ENCODE measurements at regions not wholly inside any gene's neighbourhood (a gene's known extent, or its start where the extent isn't known, plus 50 kb on each side); places are given as distances from the start of the nearest gene placed in this dataset.

DNA sequence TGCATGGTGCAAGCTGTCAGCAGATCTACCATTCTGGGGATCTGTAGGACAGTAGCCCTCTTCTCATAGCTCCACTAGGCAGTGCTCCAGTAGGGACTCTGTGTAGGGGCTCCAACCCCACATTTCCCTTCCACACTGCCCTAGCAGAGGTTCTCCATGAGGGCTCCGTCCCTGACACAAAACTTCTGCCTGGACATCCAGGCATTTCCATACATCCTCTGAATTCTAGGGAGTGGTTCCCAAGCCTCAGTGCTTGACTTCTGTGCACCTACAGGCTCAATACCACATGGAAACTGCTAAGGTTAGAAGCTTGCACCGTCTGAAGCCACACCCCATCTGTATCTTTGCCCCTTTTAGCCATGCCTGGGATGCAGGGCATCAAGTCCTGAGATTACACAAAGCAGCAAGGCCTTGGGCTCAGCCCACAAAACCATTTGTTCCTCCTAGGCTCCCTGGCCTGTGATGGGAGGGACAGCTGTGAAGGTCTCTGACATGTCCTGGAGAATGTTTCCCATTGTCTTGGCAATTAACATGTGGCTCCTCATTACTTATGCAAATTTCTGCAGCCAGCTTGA is 117.0 kb upstream of the NFIA start:
- no peak overlapping the region for H3K27ac Mint-ChIP-seq
- peaks cover 52% of the 10 kb centered on the region for H3K9me3 Mint-ChIP-seq
- H3K4me3 ChIP-seq (ENCODE audit: low read length), result peak overlapping the region; percentile 57
- peaks cover 5% of the 10 kb centered on the region for H3K4me1 Mint-ChIP-seq
- H3K27me3 Mint-ChIP-seq (ENCODE audit: insufficient read depth), result peaks cover 4% of the 10 kb centered on the region
- no peak overlapping the region for H3K9ac ChIP-seq (ENCODE audit: extremely low read depth, low read length, poor library complexity, severe bottlenecking)
- H3K9me3 ChIP-seq (ENCODE audit: control insufficient read depth, low read length), result peaks cover 27% of the 10 kb centered on the region
- no peak overlapping the region for H3K4me3 Mint-ChIP-seq
- H3K27ac ChIP-seq (ENCODE audit: low read depth, low read length), result no peak overlapping the region
- no peaks in the 10 kb centered on the region for H3K4me1 ChIP-seq (ENCODE audit: control insufficient read depth, insufficient read depth, low read length)
- no peak for DNase-seq
- 80% methylated on average over 2 of the region's 2 CpGs; no CpG with 5 or more reads in 1 of the 2 experiments for WGBS, 2 experiments (ENCODE audit: insufficient coverage in 1 of 2, insufficient read length in 1 of 2)
- H3K36me3 Mint-ChIP-seq (ENCODE audit: low read depth), result peaks cover 12% of the 10 kb centered on the region
- no peak for TF ChIP-seq CTCF (conservative IDR thresholded peaks at IDR 0.05)
- peaks cover 4% of the 10 kb centered on the region for H3K27me3 ChIP-seq (ENCODE audit: control insufficient read depth, insufficient read depth, low read length, poor library complexity, severe bottlenecking)
- H3K36me3 ChIP-seq (ENCODE audit: control insufficient read depth, insufficient read depth, low read length), result no peaks in the 10 kb centered on the region

DNA sequence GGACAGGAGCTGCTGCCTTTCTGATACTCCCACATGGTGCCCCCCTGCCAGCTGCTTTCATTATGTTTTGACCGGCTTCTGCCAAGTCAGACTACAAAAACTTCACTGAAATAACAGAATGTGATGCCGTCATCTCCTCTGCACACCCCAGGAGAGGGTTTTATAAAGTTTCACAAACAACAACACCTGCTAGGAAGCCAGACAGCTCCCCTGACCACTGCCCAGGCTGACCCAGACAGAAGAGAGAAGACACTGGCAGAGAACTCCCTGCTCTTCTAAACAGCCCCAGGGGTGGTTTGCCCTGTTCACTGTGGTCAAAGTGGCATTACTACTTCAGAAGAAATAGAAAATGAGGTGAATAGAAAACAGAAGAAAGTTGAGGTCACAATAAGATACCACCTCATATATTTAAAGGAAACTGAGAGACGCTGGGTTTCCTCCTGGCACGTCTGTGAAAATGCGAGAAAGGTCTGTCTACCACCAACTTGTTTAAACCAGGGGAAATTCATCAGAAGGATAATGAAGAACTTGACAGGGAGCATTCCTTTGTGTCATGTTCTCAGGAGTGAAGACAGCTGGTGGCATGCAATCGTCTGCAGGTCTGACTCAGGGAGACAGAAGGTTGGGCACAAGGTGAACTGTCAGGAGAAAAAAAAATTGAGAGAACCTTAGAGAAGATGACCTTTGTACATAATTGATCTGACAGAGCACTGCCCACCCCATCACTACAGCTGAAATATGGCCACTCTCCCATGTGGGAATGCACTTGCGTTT is 119.0 kb upstream of the NFIA start:
- Histone ChIP-seq H3K9me3 (ENCODE audit: control insufficient read depth, low read length) (peaks cover 27% of the 10 kb centered on the region), H3K9ac (ENCODE audit: extremely low read depth, low read length, poor library complexity, severe bottlenecking) (no peak overlapping the region), H3K27me3 (ENCODE audit: control insufficient read depth, insufficient read depth, low read length, poor library complexity, severe bottlenecking) (peaks cover 15% of the 10 kb centered on the region), H3K4me1 (ENCODE audit: control insufficient read depth, insufficient read depth, low read length) (no peaks in the 10 kb centered on the region), H3K36me3 (ENCODE audit: control insufficient read depth, insufficient read depth, low read length) (no peaks in the 10 kb centered on the region), H3K4me3 (ENCODE audit: low read length) (no peak overlapping the region), H3K27ac (ENCODE audit: low read depth, low read length) (peak overlapping the region; percentile 16)
- Mint-ChIP-seq H3K9me3 (peaks cover 52% of the 10 kb centered on the region), H3K27me3 (ENCODE audit: insufficient read depth) (peaks cover 9% of the 10 kb centered on the region), H3K4me1 (peaks cover 2% of the 10 kb centered on the region), H3K36me3 (ENCODE audit: low read depth) (peaks cover 12% of the 10 kb centered on the region), H3K4me3 (no peak overlapping the region), H3K27ac (no peak overlapping the region)
- 73 to 89% methylated on average over 7 of the region's 7 CpGs for whole genome bisulfite sequencing, 2 experiments (ENCODE audit: insufficient coverage in 1 of 2, insufficient read length in 1 of 2)
- no peak for TF ChIP-seq CTCF (conservative IDR thresholded peaks at IDR 0.05)
- DNase-seq, result no peak

- Mint-ChIP-seq H3K9me3 (peaks cover 31% of the 10 kb centered on the region), H3K36me3 (ENCODE audit: low read depth) (peaks cover 6% of the 10 kb centered on the region), H3K27me3 (ENCODE audit: insufficient read depth) (peaks cover 5% of the 10 kb centered on the region), H3K4me1 (peaks cover 2% of the 10 kb centered on the region), H3K27ac (no peak overlapping the region), H3K4me3 (no peak overlapping the region)
- peaks cover 15% of the 10 kb centered on the region for H3K27me3 ChIP-seq (ENCODE audit: control insufficient read depth, insufficient read depth, low read length, poor library complexity, severe bottlenecking)
- H3K27ac ChIP-seq (ENCODE audit: low read depth, low read length), result no peak overlapping the region
- TF ChIP-seq CTCF (conservative IDR thresholded peaks at IDR 0.05), result no peak
- H3K4me1 ChIP-seq (ENCODE audit: control insufficient read depth, insufficient read depth, low read length), result no peaks in the 10 kb centered on the region
- H3K36me3 ChIP-seq (ENCODE audit: control insufficient read depth, insufficient read depth, low read length), result no peaks in the 10 kb centered on the region
- WGBS, 2 experiments (ENCODE audit: insufficient coverage in 1 of 2, insufficient read length in 1 of 2), result 95% methylated on average over 2 of the region's 2 CpGs; no CpG with 5 or more reads in 1 of the 2 experiments
- no peak overlapping the region for H3K4me3 ChIP-seq (ENCODE audit: low read length)
- no peak for DNase-seq
- H3K9me3 ChIP-seq (ENCODE audit: control insufficient read depth, low read length), result peaks cover 18% of the 10 kb centered on the region
- H3K9ac ChIP-seq (ENCODE audit: extremely low read depth, low read length, poor library complexity, severe bottlenecking), result no peak overlapping the region
These were observed 121.4 kb upstream of the NFIA start for GRCh38 chr1:60960891-60961461.
